HG03457 (cell line): ENCODE measurements at regions not wholly inside any gene's neighbourhood (a gene's known extent, or its start where the extent isn't known, plus 50 kb on each side); places are given as distances from the start of the nearest gene placed in this dataset.

ENCODE experiments used
- ATAC-seq: cut with Tn5 transposase; IDR thresholded peaks from one replicate; pipeline ENCODE4 v1.9.1; 2021; ENCODE audit warnings: moderate number of reproducible peaks; ENCODE audit not compliant: unreplicated experiment

DNA sequence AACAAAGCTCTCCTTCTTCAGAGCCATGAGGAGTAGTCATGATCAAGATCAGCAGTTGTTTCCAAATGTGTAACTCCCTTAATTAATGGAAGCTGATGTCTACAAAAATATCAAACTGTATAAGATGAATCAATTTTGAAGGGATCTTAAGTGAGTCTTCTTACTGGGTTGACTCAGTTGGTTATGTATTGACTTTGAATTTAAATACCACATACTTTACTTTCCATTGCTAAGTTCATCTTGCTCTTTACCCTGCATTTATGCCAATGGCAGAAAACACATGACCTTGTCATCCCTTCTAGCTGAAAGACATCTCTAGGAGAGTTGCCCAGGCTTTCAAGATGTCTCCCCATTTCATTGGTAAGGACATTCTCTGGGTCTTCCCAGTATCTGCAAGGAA, 123.2 kb upstream of the STMND1 start:
- no peak for ATAC-seq

DNA sequence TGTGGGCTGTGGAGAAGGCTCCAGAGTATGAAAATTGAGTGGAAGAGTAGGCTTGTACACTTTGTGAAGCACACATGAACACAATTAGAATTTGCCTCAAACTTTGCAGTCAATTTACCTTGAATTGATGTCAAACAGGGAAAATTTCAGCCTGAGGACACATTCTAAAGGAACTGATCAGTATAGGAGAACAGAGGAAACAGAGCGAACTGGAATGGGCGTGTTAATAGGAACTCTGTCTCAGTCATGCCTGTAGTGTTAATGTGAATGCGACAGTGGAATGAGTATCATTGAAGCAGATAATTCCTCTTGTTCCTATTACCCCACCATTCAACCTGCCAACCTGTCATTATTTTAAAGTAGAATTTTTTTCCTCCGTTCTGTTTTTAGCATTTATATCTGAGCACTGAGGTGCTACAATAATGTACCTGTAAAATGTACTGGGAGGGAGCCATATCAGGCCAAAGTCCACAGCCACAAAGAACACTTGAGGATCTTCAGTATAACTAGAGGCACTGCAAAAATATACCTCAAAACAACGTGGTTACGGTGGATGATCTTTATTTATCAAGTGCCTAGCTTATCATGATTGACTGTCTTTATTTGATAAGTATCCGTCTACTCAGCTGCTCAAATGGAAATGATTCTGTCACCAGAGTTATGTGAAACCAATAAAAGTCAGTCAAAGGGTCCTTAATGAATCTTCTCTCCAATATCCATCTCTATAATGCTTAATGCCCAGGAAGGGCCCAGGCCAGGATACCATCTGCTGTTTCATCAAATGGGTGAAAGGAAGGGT, 125.3 kb upstream of the STMND1 start:
- ATAC-seq: no peak

DNA sequence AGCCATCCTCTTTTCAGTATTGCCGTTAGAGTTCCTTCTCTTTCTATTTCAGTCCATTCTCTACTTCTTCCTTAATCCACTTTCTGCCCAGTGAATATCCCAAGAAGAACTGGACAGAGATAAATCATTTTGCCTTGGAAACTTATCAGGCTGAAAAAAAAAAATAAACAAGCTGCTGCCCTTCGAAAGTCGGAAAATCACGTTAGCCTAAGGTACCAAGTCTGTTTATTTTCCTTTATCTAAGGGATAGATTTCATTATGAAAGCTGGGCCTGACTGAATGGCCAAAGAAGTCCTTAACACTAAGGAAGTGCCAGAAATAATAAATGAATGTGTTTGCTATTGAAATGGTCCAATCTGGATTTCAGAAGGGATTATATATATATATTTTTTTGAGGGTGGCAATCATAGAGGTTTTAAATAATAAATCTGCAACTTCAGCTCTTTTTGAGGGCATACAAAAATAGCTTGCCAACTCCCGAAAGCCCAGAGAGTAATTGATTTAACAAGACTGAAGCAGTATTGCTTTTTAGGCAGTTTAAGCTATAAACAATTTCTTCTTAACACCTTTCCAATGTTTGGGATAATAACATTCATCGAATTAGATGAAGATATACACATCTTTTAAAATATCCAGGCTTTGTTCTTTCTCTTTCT, 127.0 kb upstream of the STMND1 start:
- ATAC-seq: no peak

DNA sequence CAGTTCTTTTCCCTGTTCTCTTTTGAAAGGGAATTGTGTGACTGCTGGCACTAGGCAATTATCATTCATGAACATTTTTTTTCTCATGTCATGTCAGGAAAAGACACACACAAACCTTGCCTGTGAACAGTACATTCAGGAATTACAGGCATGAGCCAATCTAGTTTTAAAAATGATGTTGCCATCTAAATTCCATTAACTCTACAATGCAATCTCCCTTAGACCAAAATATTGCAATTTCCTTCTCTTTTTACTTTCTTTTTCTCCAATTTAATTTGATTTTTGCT, 127.5 kb upstream of the STMND1 start:
- no peak for ATAC-seq

DNA sequence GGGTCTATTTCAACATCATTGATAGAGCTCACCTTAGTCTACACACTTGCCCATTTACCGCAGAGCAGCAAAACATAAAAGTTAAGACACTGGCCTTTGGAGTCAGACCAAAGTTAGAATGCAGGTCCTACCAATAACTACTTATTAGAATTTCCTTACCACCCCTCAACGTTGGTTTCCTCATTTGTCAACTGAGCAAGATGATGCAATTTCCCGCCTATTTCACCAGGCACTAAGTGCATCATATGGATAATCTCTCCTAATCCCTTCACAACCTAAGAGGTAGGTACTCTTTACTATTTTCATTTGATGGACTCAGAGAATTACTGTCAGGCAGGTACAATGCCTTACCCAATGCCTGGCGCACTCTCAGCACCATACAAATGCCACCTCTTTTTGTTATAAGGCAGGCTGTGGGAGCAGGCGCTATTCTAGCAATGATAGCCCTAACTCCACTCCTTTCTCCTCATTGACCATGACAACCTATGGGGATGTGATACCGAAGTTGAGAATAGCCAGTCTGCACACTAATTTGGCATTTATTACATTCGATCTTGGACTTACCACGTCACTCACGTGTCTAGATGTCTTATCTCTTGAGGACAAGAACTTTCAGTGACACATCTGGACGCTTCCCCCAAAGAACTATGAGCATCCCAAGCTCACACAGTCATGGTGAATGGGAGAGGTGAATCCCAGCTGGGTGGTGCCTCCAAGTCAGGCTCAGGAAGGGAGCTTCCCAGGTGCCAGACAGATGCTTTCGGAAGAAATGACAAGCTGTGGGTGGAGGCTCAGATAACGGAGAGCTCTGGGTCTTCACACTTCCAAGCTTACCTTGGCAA, 128.1 kb upstream of the STMND1 start:
- ATAC-seq: no peak

DNA sequence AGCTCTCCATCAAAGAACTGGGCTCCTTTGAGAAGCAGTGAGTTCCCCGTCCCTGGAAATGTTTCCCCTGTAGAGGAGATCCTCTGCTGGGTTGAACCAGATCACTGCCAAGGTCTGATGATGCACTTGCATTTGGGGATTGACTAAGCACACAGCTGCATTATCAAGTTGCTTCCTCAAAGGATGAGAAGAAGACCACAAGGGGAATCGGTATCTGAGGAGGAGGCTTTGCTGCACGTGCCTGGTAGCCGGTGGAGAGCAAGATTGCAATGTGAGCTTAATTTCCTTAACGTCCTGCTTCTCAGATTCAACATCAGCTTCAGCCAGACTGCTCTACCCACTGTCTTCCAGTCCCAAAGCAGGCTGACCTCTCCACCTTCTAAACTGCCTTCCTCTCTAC, 128.8 kb upstream of the STMND1 start:
- no peak for ATAC-seq

DNA sequence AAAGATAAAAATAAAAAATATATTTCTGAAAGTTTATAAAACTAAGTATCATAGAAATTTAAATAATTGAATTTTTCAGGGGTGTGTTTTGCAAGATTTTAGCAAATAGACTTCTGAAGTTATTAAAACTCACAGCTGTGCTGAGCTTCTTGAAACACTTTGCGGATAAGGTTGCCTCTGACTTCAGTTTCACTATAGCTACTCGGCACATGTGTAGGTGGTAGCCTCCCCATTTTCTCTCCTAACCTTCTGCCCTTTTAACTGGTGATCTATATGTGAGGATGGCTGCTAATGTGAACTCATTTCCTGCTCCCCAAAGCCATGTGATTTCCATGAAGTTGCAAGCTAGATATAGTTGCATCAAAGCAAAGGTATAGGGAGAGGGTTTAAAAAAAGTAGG, 129.3 kb upstream of the STMND1 start:
- ATAC-seq: no peak

DNA sequence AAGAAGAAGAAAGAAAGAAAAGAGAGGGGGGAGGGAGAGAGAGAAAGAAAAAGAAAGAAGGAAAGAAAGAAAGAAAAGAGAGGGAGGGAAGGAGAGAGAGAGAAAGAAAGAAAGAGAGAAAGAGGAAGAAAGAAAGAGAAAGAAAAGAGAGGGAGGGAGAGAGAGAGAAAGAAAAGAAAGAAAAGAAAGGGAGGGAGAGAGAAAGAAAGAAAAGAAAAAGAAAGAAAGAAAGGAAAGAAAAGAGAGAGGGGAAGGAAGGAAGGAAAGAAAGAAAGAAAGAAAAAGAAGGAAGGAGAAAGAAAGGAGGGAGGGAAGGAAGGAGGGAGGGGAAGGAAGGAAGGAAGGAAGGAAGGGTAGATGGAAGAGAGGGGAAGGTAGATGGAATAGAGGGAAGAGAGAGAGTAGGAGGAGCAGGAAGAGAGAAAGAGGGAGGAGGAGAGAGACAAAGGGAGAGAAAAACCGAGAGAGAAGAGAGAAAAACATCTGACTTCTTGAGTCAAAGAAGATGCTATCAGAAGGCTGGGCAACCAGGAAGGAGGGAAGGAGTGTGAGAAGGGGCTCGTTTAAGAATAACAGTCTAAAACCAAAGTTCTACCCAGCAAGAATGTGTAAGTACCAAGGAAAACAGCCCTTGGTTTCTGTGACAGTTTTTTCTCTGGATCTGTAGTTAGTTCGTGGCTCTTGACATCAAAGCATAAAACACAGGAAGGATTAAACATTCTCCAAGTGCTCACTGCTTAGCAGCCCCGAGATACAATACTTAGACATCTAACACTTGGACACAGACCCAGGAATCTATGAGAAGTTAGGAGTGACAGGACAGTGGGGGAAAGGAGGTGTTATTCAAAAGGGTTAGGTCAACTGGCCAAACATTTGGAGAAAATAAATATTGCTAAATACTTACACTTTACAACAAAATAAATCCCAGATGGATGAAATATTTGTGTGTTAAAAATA, 131.9 kb upstream of the STMND1 start:
- no peak for ATAC-seq

DNA sequence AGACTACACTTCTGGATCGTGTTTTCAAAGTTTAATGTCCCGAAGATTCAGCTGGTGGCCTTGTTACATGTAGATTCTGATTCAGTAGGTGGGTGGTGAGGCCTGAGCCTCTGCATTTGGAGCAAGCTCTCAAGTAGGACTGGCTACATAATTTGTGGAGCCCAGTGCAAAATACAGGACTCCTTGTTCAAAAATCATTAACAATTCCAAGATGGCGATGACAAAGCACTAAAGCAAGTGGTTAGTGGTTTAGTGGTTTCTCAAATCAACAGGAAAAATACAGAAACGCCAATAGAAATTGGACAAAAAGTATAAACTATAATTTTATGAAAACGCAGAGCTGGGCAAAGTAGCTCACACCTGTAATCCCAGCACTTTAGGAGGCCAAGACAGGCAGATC, 133.7 kb upstream of the STMND1 start:
- no peak for ATAC-seq

DNA sequence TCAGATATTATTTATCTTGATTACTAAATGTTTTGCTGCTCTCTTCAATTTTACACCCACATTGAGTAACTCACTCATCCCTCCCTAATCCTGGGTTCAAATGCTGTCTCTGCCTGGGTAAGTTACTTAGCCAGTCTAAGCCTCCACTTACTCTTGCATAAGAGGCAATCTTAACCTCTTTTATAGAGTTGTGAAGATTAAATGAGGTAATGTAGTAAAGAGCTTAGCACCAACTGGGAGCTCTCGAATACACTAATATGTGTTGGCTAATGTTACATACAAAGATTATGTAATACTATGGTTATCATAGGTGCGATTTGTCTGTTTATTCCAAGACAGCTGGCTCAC, 134.4 kb upstream of the STMND1 start:
- no peak for ATAC-seq

DNA sequence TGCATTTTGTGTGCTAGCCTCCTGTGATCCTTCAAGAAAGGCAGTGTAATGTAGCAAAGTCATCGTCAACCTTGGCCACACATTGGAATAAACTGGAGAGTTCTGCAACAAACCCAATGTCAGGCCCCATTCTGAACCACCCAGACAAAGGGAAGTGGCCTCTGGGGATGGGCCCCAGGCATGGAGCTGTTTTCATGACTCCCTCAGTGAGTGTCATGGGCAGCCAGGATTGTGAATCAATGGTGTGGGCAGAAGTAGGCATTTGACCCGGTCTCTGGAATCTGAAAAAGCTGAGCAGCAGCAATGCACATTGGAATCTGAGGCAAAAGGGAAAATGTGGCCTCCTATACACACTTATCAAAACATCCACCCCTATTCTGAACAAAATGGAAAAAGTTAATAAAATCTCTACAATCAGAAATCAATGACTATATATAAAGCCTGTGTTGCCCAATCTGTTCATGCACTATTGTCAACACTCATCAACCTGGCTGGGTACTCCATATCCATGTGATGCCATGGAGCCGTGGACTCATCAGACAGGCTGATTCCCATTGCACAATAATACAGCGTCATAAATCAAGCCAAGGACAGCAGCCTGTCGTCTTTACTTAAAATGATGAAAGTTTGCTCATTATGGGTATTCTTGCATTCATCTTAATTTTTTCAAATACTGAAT, 134.9 kb upstream of the STMND1 start:
- ATAC-seq: no peak

DNA sequence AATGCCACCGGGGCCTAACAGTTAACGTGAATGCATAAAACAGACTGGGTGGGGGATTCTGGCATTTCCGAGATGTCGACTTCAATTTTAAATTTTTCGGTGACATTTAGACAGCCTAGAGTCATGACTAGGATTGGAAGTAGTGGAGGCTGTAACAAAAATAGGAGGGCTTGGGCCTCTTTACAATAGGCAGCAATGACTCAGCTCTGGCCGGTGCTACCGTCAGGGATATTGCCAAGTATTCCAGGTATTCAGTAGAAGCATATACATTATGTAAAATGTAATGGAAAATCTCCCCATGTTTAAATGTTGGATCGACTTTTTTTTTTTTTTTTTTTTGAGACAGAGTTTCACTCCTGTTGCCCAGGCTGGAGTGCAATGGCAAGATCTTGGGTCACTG, 136.2 kb upstream of the STMND1 start:
- ATAC-seq: no peak

DNA sequence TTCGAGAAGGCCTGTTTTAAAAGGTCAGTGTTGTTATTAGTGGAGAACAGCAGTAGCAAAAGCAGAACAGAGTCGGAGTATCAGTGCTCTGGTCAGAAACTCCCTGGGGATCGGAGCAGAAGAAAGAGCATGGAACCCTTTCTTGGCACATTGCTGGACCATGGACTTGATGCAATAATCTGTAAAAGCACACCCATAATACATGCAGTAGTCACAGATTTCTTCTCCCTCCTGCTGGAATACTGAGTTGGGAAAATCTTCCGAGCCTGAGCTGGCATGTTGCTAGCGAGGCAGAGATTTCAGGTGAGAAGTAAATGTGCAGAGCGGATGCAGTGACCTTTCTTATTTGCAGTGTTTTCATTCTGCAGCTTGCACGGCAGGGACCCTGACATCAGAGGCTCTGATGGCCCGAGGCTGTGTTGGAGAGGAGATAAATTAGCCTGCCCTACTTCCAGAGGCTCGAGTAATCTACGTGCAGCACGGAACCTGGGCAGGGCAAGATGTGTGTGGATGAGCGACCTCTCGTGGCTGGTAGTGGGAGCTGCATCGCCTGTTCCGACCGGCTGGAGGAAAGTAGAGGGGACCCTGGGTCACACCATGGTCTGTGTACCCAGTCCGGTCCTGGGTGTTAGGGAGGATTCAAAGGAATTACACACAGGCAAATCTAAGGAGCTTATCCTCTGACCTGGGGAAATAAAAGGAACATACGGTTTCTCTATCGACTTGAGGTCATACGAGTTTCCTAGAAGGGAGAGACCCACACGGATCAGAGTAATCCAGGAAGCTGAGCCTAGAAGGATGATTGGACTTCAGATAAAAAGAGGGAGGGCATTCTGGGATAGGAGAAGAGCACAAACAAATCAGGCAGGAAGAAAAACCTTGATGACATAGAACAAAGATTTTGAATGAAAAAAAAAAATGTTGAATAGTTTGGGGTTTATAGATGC, 137.0 kb upstream of the STMND1 start:
- peak; percentile 65 for ATAC-seq

DNA sequence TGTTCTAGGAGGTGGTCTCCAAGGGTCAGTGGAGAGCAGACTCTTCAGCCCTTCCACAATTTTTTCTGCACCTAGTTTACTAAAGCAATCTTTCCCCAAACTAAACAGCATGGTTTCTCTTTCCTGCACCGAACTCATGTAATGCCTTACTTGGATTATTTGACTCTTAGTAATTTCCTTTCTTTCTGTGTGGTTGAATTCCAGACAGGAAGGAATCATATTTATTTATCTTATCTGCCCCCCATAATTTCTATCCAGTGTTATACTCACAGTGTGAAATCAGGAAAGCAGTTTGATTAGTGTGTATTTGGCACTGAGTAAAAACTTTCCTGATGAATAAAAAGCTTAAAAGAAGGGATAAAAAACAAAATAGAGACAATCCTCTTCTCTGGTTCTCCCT, 140.3 kb upstream of the STMND1 start:
- ATAC-seq: no peak

DNA sequence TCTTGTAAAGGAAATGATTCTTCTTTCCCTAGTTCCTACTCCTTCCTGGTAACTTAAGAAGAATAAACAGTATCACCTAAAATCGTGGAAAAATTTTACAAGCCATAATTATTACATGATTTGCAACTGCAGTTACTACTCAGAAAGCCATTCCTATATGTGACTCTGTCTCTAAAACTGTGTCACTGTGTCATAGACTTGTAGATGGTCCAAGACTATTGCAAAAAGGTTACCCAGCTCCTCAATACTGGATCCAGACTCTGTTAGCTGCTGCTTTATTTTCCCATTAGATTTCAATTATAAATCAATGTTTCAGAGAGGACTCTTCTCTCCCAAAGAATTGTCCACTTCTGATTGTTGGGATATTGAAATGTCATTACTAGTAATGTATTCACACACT, 142.1 kb upstream of the STMND1 start:
- ATAC-seq: no peak

DNA sequence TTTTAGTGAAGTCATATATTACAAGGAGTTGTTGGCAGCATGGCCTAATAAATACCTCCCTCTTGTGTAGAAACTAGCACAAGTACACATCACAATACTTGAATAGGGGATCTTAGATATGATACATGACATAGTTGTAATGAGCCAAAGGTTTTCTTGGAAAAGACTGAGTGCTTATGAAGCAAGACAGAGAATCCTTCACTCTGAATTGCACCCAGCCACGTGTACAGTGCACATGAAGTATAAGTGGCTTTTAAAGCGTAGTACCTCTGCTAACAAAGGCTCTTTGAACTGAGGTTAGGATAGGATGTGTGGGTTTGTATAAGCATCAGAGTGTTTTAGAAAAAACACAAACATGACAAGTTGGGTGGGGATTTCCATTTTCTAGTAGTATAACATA, 145.5 kb upstream of the STMND1 start:
- ATAC-seq: no peak

DNA sequence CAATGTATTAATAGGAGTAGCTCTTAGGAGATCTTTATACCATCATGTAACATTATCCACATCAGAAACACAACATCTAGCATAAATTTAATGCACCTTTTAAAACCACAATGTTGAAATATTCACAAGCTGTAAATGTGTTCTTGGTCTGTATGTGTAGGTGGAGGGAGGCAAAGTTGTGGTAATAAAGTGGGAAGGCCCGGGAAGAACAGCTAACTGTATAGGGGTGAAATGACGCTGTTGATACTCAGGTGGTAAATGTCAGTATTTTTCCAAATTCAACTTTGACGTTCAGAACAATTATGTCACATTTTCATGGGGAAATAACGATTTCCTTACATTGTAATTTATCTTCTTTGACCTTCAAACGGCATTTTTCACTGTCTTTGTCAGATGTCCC, 146.0 kb upstream of the STMND1 start:
- ATAC-seq: no peak

DNA sequence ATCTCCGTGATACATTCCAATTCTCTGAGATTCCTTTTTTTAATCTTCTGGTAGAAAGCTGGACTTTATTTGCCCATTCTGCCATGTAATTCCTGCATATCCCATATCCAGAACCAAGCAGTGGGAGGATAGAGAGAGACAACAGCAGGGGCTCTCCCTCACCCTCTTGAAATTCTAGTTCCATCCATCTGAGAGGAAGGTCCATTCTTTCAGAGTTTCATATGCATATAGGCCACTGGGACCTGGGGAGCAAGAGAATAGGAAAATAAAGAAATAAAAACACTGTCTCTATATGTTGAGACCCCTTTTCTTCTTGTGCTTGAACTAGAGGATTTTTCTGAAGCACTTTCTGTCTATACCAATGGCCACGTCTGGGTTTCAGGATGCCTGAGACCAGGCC, 147.9 kb upstream of the STMND1 start:
- no peak for ATAC-seq

DNA sequence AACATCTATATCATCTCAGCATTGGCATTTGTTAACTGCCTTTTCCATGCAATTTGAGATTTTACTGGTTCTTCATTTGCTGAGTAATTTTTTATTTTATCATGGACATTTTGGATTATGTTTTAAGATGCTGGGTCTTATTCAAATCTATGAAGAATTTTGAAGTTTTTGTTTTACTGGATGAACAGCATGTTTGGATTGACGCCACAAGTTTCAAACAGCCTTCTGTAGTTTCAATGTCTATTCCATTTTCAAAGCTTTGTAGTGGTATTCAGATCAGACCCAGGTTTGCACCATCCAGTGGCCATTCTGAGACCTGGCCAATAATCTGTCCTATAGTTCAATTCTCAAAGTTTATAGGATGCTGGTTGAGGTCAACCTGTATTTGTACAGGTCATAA, 148.4 kb upstream of the STMND1 start:
- no peak for ATAC-seq
